ENCODE measurements at regions not wholly inside any gene's neighbourhood (a gene's known extent, or its start where the extent isn't known, plus 50 kb on each side); places are given as distances from the start of the nearest gene placed in this dataset.

GRCh38 chr4:81675791-81676393, 204.2 kb upstream of the RASGEF1B start:
- SMC1A ChIA-PET (ENCODE audit: uncharacterized antibody, unreplicated experiment), result no interaction called here
- no TSS peak for BruUV-seq (replicated peaks)
- CTCF ChIA-PET, result no interaction called here
- 22% methylated on average over 7 of the region's 7 CpGs for whole genome bisulfite sequencing (ENCODE audit: insufficient coverage, insufficient replicate concordance, low lambda C conversion rate, missing lambda C conversion rate)
- RAD21 ChIA-PET (ENCODE audit: unreplicated experiment), result no interaction called here
- Histone ChIP-seq H3K4me3 (no peak overlapping the region), H3K9ac (ENCODE audit: control insufficient read depth, insufficient read depth, low read length) (no peak overlapping the region), H3K9me3 (replicated peaks; ENCODE audit: control insufficient read depth, insufficient read depth, low read length) (no peaks in the 10 kb centered on the region), H3K27me3 (replicated peaks in 1 of 2; ENCODE audit: control insufficient read depth in 2 of 2, insufficient read depth in 2 of 2, low read length in 1 of 2) (no peaks in the 10 kb centered on the region), H4K20me1 (ENCODE audit: control insufficient read depth, insufficient read depth) (no peaks in the 10 kb centered on the region), H3K27ac (ENCODE audit: control insufficient read depth, insufficient read depth) (no peak overlapping the region), H3K36me3 (ENCODE audit: control insufficient read depth in 2 of 2, insufficient read depth in 2 of 2, low read length in 1 of 2) (no peaks in the 10 kb centered on the region), H2AFZ (ENCODE audit: control insufficient read depth, low read depth, low read length) (no peak overlapping the region), H3K4me2 (ENCODE audit: control insufficient read depth, insufficient read depth) (no peak overlapping the region), H3K4me1 (ENCODE audit: control insufficient read depth, insufficient read depth, low read length) (no peaks in the 10 kb centered on the region), H3K79me2 (ENCODE audit: control insufficient read depth, insufficient read depth, low read length) (no peaks in the 10 kb centered on the region)
- intact Hi-C loops (cut with micrococcal nuclease; ENCODE audit: unreplicated experiment) (no loop called here), in situ Hi-C loops (cut with MboI) (no loop called here)
- POLR2A ChIA-PET, result no interaction called here
- FAIRE-seq (no peak), ATAC-seq (no peak), DNase-seq (ENCODE audit: low read depth, low spot score) (no peak)
- TF ChIP-seq ZNF622 (IDR thresholded peaks at IDR 0.05) (no peak), PBX3 (IDR thresholded peaks at IDR 0.05; ENCODE audit: insufficient replicate concordance, low read depth, low read length) (no peak), ZNF207 (IDR thresholded peaks at IDR 0.05; ENCODE audit: borderline replicate concordance) (no peak), SMC3 (IDR thresholded peaks at IDR 0.05; ENCODE audit: borderline replicate concordance, low read length) (no peak), CHD4 (IDR thresholded peaks at IDR 0.05) (no peak), ZNF217 (IDR thresholded peaks at IDR 0.05) (no peak), NR2F1 (conservative IDR thresholded peaks at IDR 0.05) (no peak), IKZF1 (conservative IDR thresholded peaks at IDR 0.05) (no peak), RBBP5 (conservative IDR thresholded peaks at IDR 0.05) (no peak), IRF3 (IDR thresholded peaks at IDR 0.05) (no peak), CHD2 (IDR thresholded peaks at IDR 0.05; ENCODE audit: borderline replicate concordance, low read depth, low read length) (no peak)

Data from GM12878 (cell line).